ENCODE measurements at regions not wholly inside any gene's neighbourhood (a gene's known extent, or its start where the extent isn't known, plus 50 kb on each side); places are given as distances from the start of the nearest gene placed in this dataset.

DNA sequence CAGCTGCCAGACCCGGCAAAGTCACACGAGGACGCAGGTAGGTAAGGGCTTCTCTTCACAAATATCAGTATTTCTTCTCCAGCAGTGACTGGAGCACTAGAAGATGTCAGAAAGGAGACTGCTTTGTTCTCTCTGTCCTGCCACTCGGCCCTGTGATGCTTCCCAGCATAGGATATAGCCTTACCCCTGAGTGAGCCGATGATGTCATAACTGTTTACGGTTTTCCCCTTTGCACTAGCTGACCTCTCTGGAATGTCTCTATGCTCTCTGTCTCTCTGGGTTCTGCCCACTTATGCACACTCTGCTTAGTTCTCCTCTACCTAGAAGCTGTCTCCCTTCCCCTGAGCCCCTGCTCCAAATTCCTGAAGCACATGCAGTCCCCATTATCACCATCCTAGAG lies 167.5 kb upstream of the PODXL start:
- Histone ChIP-seq H3K36me3 (ENCODE audit: insufficient read depth, low read length) (no peaks in the 10 kb centered on the region), H3K4me1 (ENCODE audit: insufficient read depth, low read length, severe bottlenecking) (no peaks in the 10 kb centered on the region), H3K79me2 (ENCODE audit: insufficient read depth, low read length) (no peaks in the 10 kb centered on the region), H3K4me3 (ENCODE audit: low read depth, low read length, poor library complexity, severe bottlenecking) (no peak overlapping the region), H3K9me3 (ENCODE audit: low read length) (no peaks in the 10 kb centered on the region), H3K9me2 (ENCODE audit: low read depth, low read length) (no peaks in the 10 kb centered on the region), H3K9ac (ENCODE audit: low read length) (no peak overlapping the region), H3K27me3 (ENCODE audit: insufficient read depth, low read length) (peaks cover 4% of the 10 kb centered on the region), H3F3A (ENCODE audit: insufficient read depth, low read length) (no peaks in the 10 kb centered on the region), H4K20me1 (ENCODE audit: insufficient read depth, low read length) (no peaks in the 10 kb centered on the region), H2AFZ (ENCODE audit: low read length) (no peak overlapping the region), H3K27ac (ENCODE audit: low read depth, low read length, poor library complexity, severe bottlenecking) (no peak overlapping the region), H3K4me2 (ENCODE audit: low read length) (no peak overlapping the region)
- TF ChIP-seq, protein P1, sequence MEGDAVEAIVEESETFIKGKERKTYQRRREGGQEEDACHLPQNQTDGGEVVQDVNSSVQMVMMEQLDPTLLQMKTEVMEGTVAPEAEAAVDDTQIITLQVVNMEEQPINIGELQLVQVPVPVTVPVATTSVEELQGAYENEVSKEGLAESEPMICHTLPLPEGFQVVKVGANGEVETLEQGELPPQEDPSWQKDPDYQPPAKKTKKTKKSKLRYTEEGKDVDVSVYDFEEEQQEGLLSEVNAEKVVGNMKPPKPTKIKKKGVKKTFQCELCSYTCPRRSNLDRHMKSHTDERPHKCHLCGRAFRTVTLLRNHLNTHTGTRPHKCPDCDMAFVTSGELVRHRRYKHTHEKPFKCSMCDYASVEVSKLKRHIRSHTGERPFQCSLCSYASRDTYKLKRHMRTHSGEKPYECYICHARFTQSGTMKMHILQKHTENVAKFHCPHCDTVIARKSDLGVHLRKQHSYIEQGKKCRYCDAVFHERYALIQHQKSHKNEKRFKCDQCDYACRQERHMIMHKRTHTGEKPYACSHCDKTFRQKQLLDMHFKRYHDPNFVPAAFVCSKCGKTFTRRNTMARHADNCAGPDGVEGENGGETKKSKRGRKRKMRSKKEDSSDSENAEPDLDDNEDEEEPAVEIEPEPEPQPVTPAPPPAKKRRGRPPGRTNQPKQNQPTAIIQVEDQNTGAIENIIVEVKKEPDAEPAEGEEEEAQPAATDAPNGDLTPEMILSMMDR (IDR thresholded peaks at IDR 0.05; ENCODE audit: low read length): no peak
- TF ChIP-seq EZH2 (IDR thresholded peaks at IDR 0.05; ENCODE audit: borderline replicate concordance, low read length): no peak

DNA sequence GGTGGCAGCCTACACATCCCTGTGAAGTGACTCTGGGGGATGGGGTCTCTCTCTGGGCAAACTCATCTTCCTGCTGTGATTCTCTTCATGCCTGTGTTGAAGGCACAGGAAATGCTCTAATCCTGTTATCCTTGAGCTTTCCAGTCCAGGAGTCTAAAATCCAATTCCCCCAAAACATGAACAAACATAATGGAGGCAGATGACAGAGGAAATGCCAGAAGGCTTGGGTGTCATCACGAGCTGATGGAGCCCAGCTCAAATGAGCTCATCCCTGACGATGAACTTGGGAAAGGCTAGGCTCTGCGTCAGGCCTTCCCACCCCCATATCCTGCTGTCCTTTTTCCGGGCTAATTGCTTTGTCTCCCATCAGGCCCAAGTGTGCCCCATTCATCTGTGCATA lies 165.9 kb upstream of the PODXL start:
- Histone ChIP-seq H3K4me1 (ENCODE audit: insufficient read depth, low read length, severe bottlenecking) (no peaks in the 10 kb centered on the region), H3K4me3 (ENCODE audit: low read depth, low read length, poor library complexity, severe bottlenecking) (no peak overlapping the region), H3K9me2 (ENCODE audit: low read depth, low read length) (no peaks in the 10 kb centered on the region), H3K27ac (ENCODE audit: low read depth, low read length, poor library complexity, severe bottlenecking) (no peak overlapping the region), H4K20me1 (ENCODE audit: insufficient read depth, low read length) (no peaks in the 10 kb centered on the region), H3F3A (ENCODE audit: insufficient read depth, low read length) (no peaks in the 10 kb centered on the region), H2AFZ (ENCODE audit: low read length) (no peak overlapping the region), H3K79me2 (ENCODE audit: insufficient read depth, low read length) (no peaks in the 10 kb centered on the region), H3K9ac (ENCODE audit: low read length) (no peak overlapping the region), H3K36me3 (ENCODE audit: insufficient read depth, low read length) (no peaks in the 10 kb centered on the region), H3K27me3 (ENCODE audit: insufficient read depth, low read length) (peaks cover 4% of the 10 kb centered on the region), H3K4me2 (ENCODE audit: low read length) (no peak overlapping the region), H3K9me3 (ENCODE audit: low read length) (no peaks in the 10 kb centered on the region)
- TF ChIP-seq, protein P1 (IDR thresholded peaks at IDR 0.05; ENCODE audit: low read length): no peak
- no peak for TF ChIP-seq EZH2 (IDR thresholded peaks at IDR 0.05; ENCODE audit: borderline replicate concordance, low read length)

DNA sequence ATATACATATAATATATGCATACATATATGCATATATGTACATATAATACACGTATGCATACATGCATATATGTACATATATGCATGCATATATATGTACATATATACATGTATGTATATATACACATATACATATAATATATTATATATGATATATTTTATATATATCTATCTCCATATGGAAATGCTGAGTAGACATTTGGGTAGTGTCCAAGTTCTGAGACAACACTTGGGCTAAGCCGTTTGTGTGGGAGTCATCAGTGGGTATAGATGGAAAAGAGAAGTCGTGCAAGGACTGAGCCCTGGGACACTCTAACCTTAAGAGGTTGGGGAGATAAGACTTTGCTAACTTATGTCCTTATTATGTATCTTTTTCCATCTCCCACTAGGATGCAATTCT lies 165.2 kb upstream of the PODXL start:
- Histone ChIP-seq H3K36me3 (ENCODE audit: insufficient read depth, low read length) (no peaks in the 10 kb centered on the region), H2AFZ (ENCODE audit: low read length) (no peak overlapping the region), H3K27me3 (ENCODE audit: insufficient read depth, low read length) (peaks cover 4% of the 10 kb centered on the region), H3K79me2 (ENCODE audit: insufficient read depth, low read length) (no peaks in the 10 kb centered on the region), H3K9me3 (ENCODE audit: low read length) (no peaks in the 10 kb centered on the region), H3F3A (ENCODE audit: insufficient read depth, low read length) (no peaks in the 10 kb centered on the region), H3K9ac (ENCODE audit: low read length) (no peak overlapping the region), H4K20me1 (ENCODE audit: insufficient read depth, low read length) (no peaks in the 10 kb centered on the region), H3K4me3 (ENCODE audit: low read depth, low read length, poor library complexity, severe bottlenecking) (no peak overlapping the region), H3K4me2 (ENCODE audit: low read length) (no peak overlapping the region), H3K4me1 (ENCODE audit: insufficient read depth, low read length, severe bottlenecking) (no peaks in the 10 kb centered on the region), H3K27ac (ENCODE audit: low read depth, low read length, poor library complexity, severe bottlenecking) (no peak overlapping the region), H3K9me2 (ENCODE audit: low read depth, low read length) (no peaks in the 10 kb centered on the region)
- TF ChIP-seq, protein P1 (IDR thresholded peaks at IDR 0.05; ENCODE audit: low read length): no peak
- no peak for TF ChIP-seq EZH2 (IDR thresholded peaks at IDR 0.05; ENCODE audit: borderline replicate concordance, low read length)
